Esophagus muscularis mucosa (tissue), 3 donors: ENCODE measurements at regions not wholly inside any gene's neighbourhood (a gene's known extent, or its start where the extent isn't known, plus 50 kb on each side); places are given as distances from the start of the nearest gene placed in this dataset.

Source experiments
- CTCF ChIP-seq, 3 experiments: fragments of 200-600 bp in 2 of 3; fragments of 450-650 bp in 1 of 3; sonication (generic) in 2 of 3; IDR thresholded peaks; one replicate each; pipeline ENCODE4 v1.5.1; 2017 to 2019; ENCODE audit warnings: antibody characterized with exemption in 3 of 3, mild to moderate bottlenecking in 2 of 3, moderate library complexity in 1 of 3
- POLR2A ChIP-seq: fragments of 450-650 bp; IDR thresholded peaks from one replicate; pipeline ENCODE4 v1.6.1; 2017; ENCODE audit warnings: antibody characterized with exemption, moderate library complexity, mild to moderate bottlenecking, low read depth

GRCh38 chr4:19368800-19369199 is 882.9 kb upstream of the SLIT2 start:
- TF ChIP-seq CTCF (IDR thresholded peaks at IDR 0.05) (no peak), POLR2A (no peak)
